ENCODE measurements at regions not wholly inside any gene's neighbourhood (a gene's known extent, or its start where the extent isn't known, plus 50 kb on each side); places are given as distances from the start of the nearest gene placed in this dataset.
"Not testable (repeated sequence)": the region's sequence is repeated elsewhere in the genome, so short reads cannot be mapped to it uniquely, and the experiment has no call there.

DNA sequence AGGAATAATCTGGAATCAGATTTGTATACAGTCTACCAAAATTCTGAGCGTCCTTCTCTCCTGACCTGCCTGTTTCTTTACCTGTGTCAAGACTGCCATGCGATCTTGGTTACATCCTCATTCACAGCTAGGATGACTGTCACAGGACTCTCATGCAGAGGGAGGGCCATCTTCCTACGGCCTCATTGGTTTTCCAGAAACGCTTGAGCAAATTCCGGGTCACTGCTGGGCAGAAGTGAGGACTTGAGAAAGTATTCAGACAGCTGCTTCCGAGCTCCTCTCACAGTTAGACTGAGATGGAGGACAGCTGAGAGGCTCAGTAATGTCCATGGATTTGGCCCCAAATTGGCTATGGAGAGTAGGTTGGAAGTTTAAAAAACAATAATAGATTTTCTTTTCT, 94.2 kb downstream of the TFAP2C start:
- DNase-seq (ENCODE audit: insufficient read length, low spot score) (no peak), FAIRE-seq (no peak)

DNA sequence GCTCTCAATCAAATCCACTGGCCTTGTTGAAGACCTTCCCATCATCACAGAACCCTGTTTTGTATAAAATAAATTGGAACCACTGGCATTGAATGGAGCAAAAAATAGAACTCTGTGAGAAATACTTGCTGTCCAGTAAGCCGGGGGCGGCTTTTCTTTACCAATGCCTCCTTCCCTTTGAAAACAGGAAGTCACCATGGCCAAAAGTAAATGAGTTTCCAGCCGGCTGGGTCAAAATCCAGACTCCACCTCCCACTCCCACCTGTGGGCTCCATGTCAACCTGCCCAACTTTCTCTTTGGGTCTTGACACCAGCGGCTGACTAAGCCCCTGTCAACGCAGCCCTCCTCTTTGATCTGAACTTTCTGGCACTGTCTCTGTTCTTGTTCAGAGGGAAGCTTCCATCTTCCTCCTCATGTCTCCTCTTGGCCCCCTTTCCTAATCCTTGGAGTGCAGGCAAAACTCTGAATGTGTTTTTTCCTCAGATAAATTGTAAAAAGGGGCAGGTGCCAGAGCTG, 95.2 kb downstream of the TFAP2C start:
- peak; percentile 58 for FAIRE-seq

DNA sequence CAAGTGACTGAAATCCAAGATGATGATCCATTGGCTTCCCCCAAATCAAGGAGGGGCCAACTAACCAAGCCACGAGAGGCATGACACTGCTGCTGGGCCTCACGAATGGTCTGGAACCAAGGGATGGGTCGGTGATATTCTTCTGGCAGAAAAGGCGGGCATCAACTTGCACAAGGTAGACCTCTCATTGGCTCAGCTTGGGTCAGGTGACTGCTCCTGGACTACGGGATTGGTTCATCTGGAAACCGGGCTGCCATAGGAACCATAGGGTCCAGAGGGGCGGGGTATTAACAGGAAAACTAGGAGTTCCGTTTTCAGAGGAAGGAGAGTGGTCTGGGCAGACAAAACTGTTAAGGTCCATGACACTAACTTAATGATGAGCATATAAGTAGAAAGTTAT, 100.9 kb downstream of the TFAP2C start:
- no peak for DNase-seq (ENCODE audit: insufficient read length, low spot score)
- FAIRE-seq, result peak; percentile 80

More for the DNA sequence above, 95.2 kb downstream of the TFAP2C start:
- no peak for DNase-seq (ENCODE audit: insufficient read length, low spot score)

- peak; percentile 9 for FAIRE-seq
- no peak for DNase-seq (ENCODE audit: insufficient read length, low spot score)
These were observed 101.9 kb downstream of the TFAP2C start for GRCh38 chr20:56730996-56731395.

GRCh38 chr20:56731476-56731875, 102.4 kb downstream of the TFAP2C start:
- no peak for FAIRE-seq

DNA sequence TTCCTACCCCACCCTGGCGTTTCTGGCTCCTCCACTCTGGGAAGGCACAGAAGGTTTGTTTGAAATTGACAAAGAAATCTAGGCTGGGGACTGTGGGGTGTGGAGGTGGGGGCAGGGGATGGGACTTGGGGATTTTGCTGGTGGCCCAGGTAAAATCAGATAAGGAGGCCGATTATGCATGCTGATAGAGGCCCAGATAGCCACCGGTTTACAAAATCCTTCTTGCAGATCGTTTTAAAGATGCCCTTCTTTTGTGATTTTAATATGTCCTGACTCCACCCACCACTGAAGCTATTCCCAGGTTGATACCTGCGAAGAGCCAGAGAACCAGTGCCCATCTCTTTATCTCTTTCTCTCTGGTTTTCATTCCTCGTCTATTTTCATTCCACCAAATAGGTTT, 104.9 kb downstream of the TFAP2C start:
- FAIRE-seq (no peak), DNase-seq (ENCODE audit: insufficient read length, low spot score) (no peak)

More at GRCh38 chr20:56731476-56731875, 102.4 kb downstream of the TFAP2C start:
- DNase-seq (ENCODE audit: insufficient read length, low spot score), result no peak

DNA sequence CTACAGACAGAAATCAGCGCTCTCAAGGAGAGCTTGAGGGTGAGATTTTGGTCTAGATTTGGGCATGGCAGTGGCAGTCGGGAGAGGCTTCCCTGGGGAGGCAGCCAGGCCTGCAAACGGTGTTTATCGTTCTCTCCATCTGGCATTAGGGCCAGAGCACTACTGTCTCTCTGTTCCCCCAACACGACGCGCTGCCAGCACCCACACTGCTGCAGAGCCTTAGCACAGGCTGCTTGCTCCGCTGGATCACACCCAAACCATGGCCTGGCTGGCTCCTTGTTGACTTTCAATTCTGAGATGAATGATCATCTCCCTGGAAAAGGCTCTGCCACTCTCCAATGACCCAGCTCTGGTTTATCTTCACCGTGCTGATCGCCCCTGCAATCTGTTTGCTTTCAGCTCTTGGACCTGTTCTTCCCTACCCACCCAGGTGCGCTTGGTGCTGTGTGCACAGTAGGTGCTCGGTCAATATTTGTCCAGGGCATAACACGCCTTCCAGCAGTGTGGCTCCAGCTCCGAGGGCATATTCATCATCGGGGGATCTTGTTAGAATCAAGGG, 106.1 kb downstream of the TFAP2C start:
- FAIRE-seq, result peak; percentile 72

DNA sequence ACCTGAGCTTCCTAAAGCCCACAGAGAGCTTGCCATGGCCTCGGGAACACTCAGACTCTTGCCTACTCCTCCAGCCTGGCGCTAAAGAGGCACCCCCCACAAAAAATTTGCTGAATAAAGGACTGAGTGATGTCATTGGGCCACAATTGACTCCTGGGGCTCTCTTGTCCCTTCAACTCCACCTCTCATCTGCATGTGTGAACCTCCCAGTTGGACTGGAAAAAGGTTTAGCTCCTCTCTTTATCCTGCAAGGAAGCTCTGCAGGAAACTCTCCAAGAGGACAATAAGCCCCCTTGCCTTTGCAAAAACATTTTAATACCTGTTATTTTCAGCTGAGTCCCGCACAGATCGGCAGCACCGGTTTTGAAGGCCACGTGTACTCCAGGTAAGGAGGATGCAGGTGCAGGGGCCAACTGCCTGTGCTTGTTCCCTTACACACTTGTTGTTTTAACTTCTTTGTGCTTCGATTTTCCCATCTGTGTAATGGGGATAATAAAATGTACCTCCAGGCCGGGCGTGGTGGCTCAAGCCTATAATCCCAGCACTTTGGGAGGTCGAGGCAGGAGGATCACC, 107.3 kb downstream of the TFAP2C start:
- DNase-seq (ENCODE audit: insufficient read length, low spot score) (no peak), FAIRE-seq (peak; percentile 38)

More for the DNA sequence above, 106.1 kb downstream of the TFAP2C start:
- no peak for DNase-seq (ENCODE audit: insufficient read length, low spot score)

DNA sequence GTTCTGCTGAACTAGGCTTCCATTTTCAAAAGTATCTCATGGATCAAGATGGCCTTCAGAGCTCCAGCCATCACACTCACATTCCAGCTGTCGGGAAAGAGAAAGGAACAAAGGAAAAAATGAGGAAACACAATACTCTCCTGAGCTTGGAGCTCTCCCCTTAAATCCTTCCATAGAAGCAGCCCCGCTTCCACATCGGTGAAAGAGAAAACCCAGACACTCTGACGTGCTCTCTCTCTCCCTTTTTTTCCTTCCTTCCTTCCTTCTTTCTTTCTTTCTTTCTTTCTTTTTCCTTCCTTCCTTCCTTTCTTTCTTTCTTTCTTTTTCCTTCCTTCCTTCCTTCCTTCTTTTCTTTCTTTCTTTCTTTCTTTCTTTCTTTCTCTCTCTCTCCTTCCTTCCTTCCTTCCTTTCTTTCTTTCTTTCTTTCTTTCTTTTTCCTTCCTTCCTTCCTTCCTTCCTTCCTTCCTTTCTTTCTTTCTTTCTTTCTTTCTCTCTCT, 115.3 kb downstream of the TFAP2C start:
- not testable (repeated sequence) for FAIRE-seq; DNase-seq (ENCODE audit: insufficient read length, low spot score)

- DNase-seq (ENCODE audit: insufficient read length, low spot score) (no peak), FAIRE-seq (peak; percentile 55)
These were observed 119.6 kb downstream of the TFAP2C start for GRCh38 chr20:56748476-56749377.

DNA sequence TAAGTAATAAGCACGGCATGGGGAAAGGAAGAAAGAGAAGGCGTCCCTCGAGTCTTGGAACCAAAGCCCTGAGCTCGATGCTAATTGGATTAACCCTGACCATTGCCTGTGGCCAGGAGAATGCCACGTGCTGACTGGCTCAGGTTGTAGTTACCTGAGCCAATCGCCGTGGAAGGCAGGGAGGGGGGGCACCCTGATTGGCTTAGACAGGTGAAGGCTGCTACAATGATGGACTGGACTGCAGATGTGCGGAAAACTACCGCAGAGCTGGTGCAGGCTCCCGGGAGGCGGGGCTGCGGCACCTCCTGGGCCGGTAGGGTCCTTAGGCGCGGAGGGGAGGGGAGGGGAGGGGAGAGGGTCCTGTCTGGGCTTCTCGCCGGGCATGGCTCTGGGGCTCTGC, 121.3 kb downstream of the TFAP2C start:
- FAIRE-seq (peak; percentile 36), DNase-seq (ENCODE audit: insufficient read length, low spot score) (no peak)

- DNase-seq (ENCODE audit: insufficient read length, low spot score) (no peak), FAIRE-seq (peak; percentile 84)
These were observed 123.2 kb downstream of the TFAP2C start for GRCh38 chr20:56752274-56752673.

GRCh38 chr20:56755201-56755600, 126.1 kb downstream of the TFAP2C start:
- FAIRE-seq, result peak; percentile 16
- DNase-seq (ENCODE audit: insufficient read length, low spot score), result no peak

DNA sequence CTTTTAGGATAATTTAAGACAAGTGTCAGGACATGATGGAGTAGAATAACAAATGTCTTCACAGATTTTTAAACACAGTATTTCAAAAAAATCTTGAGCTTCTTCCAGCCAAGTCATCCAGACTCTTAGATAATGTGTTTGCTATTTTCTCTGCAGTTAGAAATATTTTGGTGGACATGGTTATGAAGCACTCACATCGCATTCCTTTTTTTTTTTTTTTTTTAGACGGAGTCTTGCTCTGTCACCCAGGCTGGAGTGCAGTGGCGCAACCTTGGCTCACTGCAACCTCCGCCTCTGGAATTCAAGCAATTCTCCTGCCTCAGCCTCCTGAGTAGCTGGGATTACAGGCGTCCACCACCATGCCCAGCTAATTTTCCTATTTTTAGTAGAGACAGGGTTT, 127.6 kb downstream of the TFAP2C start:
- DNase-seq (ENCODE audit: insufficient read length, low spot score); FAIRE-seq: not testable (repeated sequence)

- peak; percentile 31 for FAIRE-seq
- no peak for DNase-seq (ENCODE audit: insufficient read length, low spot score)
These were observed 129.6 kb downstream of the TFAP2C start for GRCh38 chr20:56758706-56759105.

GRCh38 chr20:56759741-56760278, 130.7 kb downstream of the TFAP2C start:
- DNase-seq (ENCODE audit: insufficient read length, low spot score), result no peak
- peak; percentile 88 for FAIRE-seq

- FAIRE-seq, result no peak
These were observed 131.5 kb downstream of the TFAP2C start for GRCh38 chr20:56760610-56761009.

DNA sequence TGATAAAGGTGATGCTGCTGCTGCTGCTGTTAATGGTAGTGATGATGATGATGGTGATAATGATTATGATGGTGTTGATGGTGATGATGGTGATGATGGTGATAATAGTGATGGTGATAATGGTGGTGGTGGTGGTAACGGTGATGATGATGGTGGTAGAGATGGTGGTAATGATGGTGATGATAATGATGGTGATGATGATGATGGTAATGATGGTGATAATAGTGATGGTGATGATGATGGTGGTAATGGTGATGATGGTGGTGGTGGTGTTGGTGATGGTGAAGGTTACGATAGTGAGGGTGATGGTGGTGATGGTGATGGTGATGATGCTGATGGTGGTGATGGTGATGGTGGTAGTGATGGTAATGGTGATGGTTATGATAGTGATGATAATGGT, 132.3 kb downstream of the TFAP2C start:
- FAIRE-seq, result peak; percentile 100
- no peak for DNase-seq (ENCODE audit: insufficient read length, low spot score)

More at GRCh38 chr20:56760610-56761009, 131.5 kb downstream of the TFAP2C start:
- DNase-seq (ENCODE audit: insufficient read length, low spot score), result no peak

DNA sequence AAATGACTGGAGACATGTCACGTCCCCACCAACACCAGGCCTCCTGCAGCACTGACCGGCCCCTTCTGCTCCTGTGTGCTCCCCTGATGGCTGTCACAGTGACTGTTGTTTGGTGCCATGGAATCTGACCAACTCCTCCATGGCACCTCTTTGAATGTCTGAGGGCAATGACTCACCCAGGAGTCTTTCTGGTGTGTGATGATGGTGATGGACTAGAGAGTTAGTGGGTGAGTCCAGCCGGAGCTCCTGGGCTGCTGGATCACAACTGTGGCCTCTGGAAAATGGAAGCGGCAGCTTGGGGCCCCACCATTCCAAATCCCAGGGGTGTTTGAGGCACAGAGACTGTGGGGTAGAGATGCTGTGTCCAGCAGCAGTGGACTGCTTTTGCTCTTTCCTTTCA, 133.3 kb downstream of the TFAP2C start:
- FAIRE-seq (no peak), DNase-seq (ENCODE audit: insufficient read length, low spot score) (no peak)

GRCh38 chr20:56762829-56763228, 133.7 kb downstream of the TFAP2C start:
- FAIRE-seq (no peak), DNase-seq (ENCODE audit: insufficient read length, low spot score) (no peak)

DNA sequence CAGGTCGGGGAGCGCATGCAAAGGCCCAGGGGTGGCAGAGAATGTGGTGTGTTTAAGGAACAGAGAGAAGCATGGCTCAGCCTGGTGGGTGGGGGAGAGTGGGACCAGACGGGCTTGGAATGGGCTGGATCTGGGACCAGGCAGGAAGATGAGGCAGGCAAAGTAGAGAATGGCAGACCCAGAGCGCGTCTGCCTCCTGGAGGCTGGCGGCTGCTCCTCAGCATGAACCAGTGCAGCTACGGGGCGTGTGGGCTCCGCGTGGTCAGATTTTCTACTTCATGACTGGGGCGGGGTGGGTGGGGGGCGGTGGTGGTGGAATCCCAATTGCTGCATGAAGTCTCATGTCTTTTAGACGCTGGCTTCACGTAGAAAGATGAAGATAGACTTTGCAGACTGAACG, 135.6 kb downstream of the TFAP2C start:
- FAIRE-seq (no peak), DNase-seq (ENCODE audit: insufficient read length, low spot score) (no peak)

All from HTR-8/SVneo (cell line).